HEK293 (cell line): ENCODE measurements at regions not wholly inside any gene's neighbourhood (a gene's known extent, or its start where the extent isn't known, plus 50 kb on each side); places are given as distances from the start of the nearest gene placed in this dataset.
A peak's percentile ranks its signal among the peaks of the same experiment; 100 is the strongest.

Source experiments
- CTCF ChIA-PET: fragments of 350-600 bp; formaldehyde crosslinking; extraction: SDS; loops from one replicate; lab custom pipeline; 2021; ENCODE audit warnings: antibody characterized with exemption; lab: Yijun Ruan, JAX
- POLR2A ChIA-PET: fragments of 300-600 bp; formaldehyde crosslinking; extraction: SDS; loops from one replicate; lab custom pipeline; 2020; ENCODE audit warnings: antibody characterized with exemption, inconsistent platforms; lab: Yijun Ruan, JAX
- H3K27ac ChIP-seq: fragments of 200-500 bp; sonication (Bioruptor generic); 2 replicates; pipeline ENCODE4 v1.5.1; 2014; ENCODE audit warnings: low read depth, low read length, control low read depth, inconsistent platforms; ENCODE audit errors: extremely low read depth
- H3K36me3 ChIP-seq, 2 experiments: fragments of 200-500 bp in 1 of 2; sonication (Bioruptor generic) in 1 of 2; 1 replicate in 1 of 2; 2 replicates in 1 of 2; pipeline ENCODE4 v1.5.1; 2014 to 2017; ENCODE audit warnings: inconsistent platforms in 2 of 2, low read length in 2 of 2; ENCODE audit not compliant: control insufficient read depth in 2 of 2, insufficient read depth in 1 of 2
- H3K4me1 ChIP-seq: fragments of 200-500 bp; sonication (Bioruptor generic); 2 replicates; pipeline ENCODE4 v1.5.1; 2014; ENCODE audit warnings: mild to moderate bottlenecking, low read length, inconsistent platforms; ENCODE audit not compliant: control insufficient read depth, insufficient read depth
- H3K4me3 ChIP-seq: 2 replicates; pipeline ENCODE4 v1.5.1; 2011; ENCODE audit warnings: low read depth, mild to moderate bottlenecking, control low read depth, low read length, moderate library complexity
- H3K9me3 ChIP-seq: fragments of 200-500 bp; sonication (Bioruptor generic); 2 replicates; pipeline ENCODE4 v1.5.1; 2014; ENCODE audit warnings: low read depth, low read length, inconsistent platforms; ENCODE audit not compliant: control insufficient read depth, insufficient read depth
- KLF10 ChIP-seq: fragments of 450-650 bp; IDR thresholded peaks from 2 replicates; pipeline ENCODE4 v1.5.1; 2018; ENCODE audit warnings: missing biosample characterization, mild to moderate bottlenecking, missing genetic modification characterization
- KLF8 ChIP-seq: fragments of 450-650 bp; formaldehyde crosslinking; IDR thresholded peaks from 2 replicates; pipeline ENCODE4 v1.5.1; 2016; ENCODE audit warnings: missing biosample characterization, missing genetic modification characterization
- OVOL3 ChIP-seq: fragments of 450-650 bp; formaldehyde crosslinking; IDR thresholded peaks from 2 replicates; pipeline ENCODE4 v1.5.1; 2016; ENCODE audit warnings: missing biosample characterization, missing genetic modification characterization
- SP7 ChIP-seq: fragments of 450-650 bp; formaldehyde crosslinking; IDR thresholded peaks from 2 replicates; pipeline ENCODE4 v1.5.1; 2016; ENCODE audit warnings: missing biosample characterization, missing genetic modification characterization
- ZBTB1 ChIP-seq: fragments of 450-650 bp; formaldehyde crosslinking; IDR thresholded peaks from 2 replicates; pipeline ENCODE4 v1.5.1; 2016; ENCODE audit warnings: missing biosample characterization, missing genetic modification characterization
- ZNF174 ChIP-seq: fragments of 450-650 bp; formaldehyde crosslinking; IDR thresholded peaks from 2 replicates; pipeline ENCODE4 v1.5.0; 2017; ENCODE audit warnings: missing biosample characterization, mild to moderate bottlenecking, missing genetic modification characterization
- ZNF211 ChIP-seq: fragments of 450-650 bp; formaldehyde crosslinking; IDR thresholded peaks from 2 replicates; pipeline ENCODE4 v1.5.1; 2016; ENCODE audit warnings: low read depth, missing biosample characterization, missing genetic modification characterization
- ZNF274 ChIP-seq, 2 experiments: fragments of 200-500 bp in 1 of 2; fragments of 450-650 bp in 1 of 2; sonication (Bioruptor generic) in 1 of 2; formaldehyde crosslinking in 1 of 2; IDR thresholded peaks; 2 replicates each; pipeline versions ENCODE4 v1.5.1 to v1.6.1; 2014 to 2016; ENCODE audit warnings: borderline replicate concordance in 1 of 2, inconsistent platforms in 1 of 2, low read length in 1 of 2, missing biosample characterization in 1 of 2, missing genetic modification characterization in 1 of 2
- ZNF311 ChIP-seq: fragments of 450-650 bp; formaldehyde crosslinking; IDR thresholded peaks from 2 replicates; pipeline ENCODE4 v1.5.1; 2017; ENCODE audit warnings: missing biosample characterization, missing genetic modification characterization, borderline replicate concordance
- ZNF610 ChIP-seq: fragments of 450-650 bp; formaldehyde crosslinking; IDR thresholded peaks from 2 replicates; pipeline ENCODE4 v1.5.1; 2016; ENCODE audit warnings: missing biosample characterization, missing genetic modification characterization, borderline replicate concordance
- TF ChIP-seq, protein P1 (sequence below): fragments of 450-650 bp; formaldehyde crosslinking; IDR thresholded peaks from 2 replicates; pipeline ENCODE4 v1.5.1; 2017; ENCODE audit warnings: missing biosample characterization, missing genetic modification characterization
- TF ChIP-seq, protein P2 (sequence below): fragments of 450-650 bp; formaldehyde crosslinking; optimal IDR thresholded peaks from 2 replicates; pipeline ENCODE3; 2016; ENCODE audit warnings: missing biosample characterization, mild to moderate bottlenecking, missing genetic modification characterization
- TF ChIP-seq, protein P3 (sequence below): fragments of 450-650 bp; formaldehyde crosslinking; IDR thresholded peaks from 2 replicates; pipeline ENCODE4 v1.5.1; 2016; ENCODE audit warnings: missing biosample characterization, missing genetic modification characterization, borderline replicate concordance

DNA sequence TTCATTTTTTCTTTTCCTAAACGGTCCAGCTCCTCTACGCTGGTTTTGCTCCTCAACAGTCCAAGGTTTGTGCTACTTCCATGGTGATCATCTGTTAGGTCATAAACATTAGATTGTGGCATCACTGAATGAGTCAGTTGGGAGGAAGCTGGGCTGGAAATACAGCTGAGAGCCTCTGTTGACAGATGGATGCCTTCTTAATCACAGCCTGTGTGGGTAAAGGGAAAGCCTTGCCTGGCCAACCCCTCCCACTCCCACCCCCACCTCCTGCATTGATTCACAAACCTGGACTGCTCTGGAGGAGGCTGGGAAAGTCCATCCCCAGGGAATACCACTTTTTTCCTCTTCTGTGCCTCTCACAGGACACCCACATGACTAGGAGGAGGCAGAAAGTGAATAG, 180.6 kb upstream of the CCN2 start (continued):
- TF ChIP-seq ZNF274 (IDR thresholded peaks at IDR 0.05; ENCODE audit: low read length): no peak
- TF ChIP-seq ZNF274 (tag by site-specific recombination; IDR thresholded peaks at IDR 0.05; ENCODE audit: borderline replicate concordance): no peak

DNA sequence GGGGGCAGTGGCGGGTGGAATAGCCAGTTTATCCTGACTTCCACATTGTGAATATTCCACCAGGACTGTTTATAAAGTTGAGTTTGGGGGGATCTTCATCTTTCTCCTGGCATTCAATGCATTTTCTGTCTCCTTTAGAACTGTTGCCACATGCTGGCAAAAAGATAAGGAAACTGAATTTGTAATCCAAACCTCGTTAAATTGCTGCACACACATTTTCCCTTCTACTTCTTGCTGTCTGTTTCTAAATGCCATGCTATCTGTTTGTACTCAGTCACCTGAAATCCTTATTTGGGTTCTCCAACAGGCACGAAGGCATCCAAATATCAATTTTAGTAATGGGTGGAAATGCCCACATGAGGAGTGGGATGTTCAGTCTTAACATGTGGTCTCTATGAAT, 180.2 kb upstream of the CCN2 start:
- POLR2A ChIA-PET: interaction anchor here (1.2 to 1.4 kb wide), 2 partner anchors 180 to 181 kb away, joined by 4 to 7 read pairs; partner anchors contain the start of gene CCN2
- CTCF ChIA-PET: interaction anchor here (0.5 to 1.1 kb wide), 6 partner anchors 10 to 294 kb away, joined by 3 to 5 read pairs (median 3); no protein-coding TSS in a partner anchor

DNA sequence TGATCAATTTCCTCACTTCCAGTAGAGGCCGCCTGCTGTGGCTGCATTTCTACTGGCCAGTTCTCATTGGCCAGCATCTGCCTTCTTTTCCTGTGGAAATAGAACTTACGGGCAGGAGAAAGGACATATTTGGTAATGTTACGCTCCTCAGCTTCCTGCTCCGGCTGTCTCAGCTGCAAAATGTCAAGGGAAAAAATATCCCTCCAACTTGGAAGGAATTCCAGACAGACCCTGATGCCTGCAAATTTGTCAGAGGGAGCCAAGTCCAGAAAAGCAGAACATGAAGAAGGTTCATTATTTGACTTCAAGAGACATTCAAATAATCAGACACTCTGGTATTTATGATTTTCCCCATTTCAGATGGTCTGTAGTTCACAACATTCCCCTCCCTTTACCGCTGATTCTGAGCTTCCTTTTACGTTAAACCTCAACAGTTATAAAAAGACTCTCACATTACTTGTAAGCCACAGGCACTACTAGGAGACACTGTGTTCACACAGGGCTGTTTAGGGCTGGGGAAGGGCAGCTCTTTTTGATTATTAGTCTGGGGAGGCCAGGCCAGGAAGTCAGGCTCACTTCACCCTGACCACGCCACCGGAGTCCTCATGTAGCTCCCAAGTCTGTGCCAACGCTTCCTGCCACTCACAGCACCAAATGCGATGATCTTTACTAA, 179.6 kb upstream of the CCN2 start:
- ChIA-PET CTCF (interaction anchor here (0.5 to 1.1 kb wide), 8 partner anchors 9 to 294 kb away, joined by 3 to 5 read pairs (median 3); no protein-coding TSS in a partner anchor), POLR2A (interaction anchor here (0.7 to 1.2 kb wide), 2 partner anchors 179 to 180 kb away, joined by 3 to 7 read pairs; partner anchors contain the start of gene CCN2)
- Histone ChIP-seq H3K4me3 (no peak overlapping the region), H3K27ac (no peak overlapping the region), H3K36me3 (no peaks in the 10 kb centered on the region), H3K9me3 (no peaks in the 10 kb centered on the region), H3K4me1 (peaks cover 5% of the 10 kb centered on the region; the same call in 1 of the 2 replicates)
- no peak for TF ChIP-seq KLF8 (tag by site-specific recombination)
- TF ChIP-seq OVOL3 (tag by site-specific recombination): no peak
- TF ChIP-seq ZNF174: no peak

More for the DNA sequence above, 180.2 kb upstream of the CCN2 start:
- TF ChIP-seq, protein P1, sequence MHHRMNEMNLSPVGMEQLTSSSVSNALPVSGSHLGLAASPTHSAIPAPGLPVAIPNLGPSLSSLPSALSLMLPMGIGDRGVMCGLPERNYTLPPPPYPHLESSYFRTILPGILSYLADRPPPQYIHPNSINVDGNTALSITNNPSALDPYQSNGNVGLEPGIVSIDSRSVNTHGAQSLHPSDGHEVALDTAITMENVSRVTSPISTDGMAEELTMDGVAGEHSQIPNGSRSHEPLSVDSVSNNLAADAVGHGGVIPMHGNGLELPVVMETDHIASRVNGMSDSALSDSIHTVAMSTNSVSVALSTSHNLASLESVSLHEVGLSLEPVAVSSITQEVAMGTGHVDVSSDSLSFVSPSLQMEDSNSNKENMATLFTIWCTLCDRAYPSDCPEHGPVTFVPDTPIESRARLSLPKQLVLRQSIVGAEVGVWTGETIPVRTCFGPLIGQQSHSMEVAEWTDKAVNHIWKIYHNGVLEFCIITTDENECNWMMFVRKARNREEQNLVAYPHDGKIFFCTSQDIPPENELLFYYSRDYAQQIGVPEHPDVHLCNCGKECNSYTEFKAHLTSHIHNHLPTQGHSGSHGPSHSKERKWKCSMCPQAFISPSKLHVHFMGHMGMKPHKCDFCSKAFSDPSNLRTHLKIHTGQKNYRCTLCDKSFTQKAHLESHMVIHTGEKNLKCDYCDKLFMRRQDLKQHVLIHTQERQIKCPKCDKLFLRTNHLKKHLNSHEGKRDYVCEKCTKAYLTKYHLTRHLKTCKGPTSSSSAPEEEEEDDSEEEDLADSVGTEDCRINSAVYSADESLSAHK (tag by site-specific recombination): 0 out of 2 replicates have a peak, but pooled peaks have one; percentile 18
- TF ChIP-seq ZNF211 (tag by site-specific recombination): no peak
- TF ChIP-seq, all 188 proteins: peak for 1
- Histone ChIP-seq H3K9me3 (no peaks in the 10 kb centered on the region), H3K36me3 (no peaks in the 10 kb centered on the region), H3K27ac (no peak overlapping the region), H3K4me3 (no peak overlapping the region), H3K4me1 (peaks cover 5% of the 10 kb centered on the region; the same call in 1 of the 2 replicates)

DNA sequence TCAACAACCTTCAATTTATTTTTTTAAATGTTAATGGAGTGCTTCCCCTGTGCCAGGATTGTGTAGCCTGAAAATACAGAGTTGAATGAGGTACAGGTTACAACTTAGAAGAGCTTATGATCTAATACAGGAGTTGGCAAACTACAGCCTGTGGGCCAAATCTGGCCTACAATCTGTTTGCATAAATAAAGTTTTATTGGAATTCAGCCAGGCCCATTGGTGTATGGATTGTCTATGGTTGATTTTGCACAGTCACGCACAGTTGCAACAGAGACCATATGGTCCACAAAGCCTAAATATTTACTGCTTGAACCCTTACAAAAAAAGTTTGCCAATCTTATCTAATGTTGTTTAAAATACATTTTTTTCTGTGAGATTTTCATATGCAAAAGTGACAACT, 177.3 kb upstream of the CCN2 start:
- Histone ChIP-seq H3K27ac (no peak overlapping the region), H3K9me3 (no peaks in the 10 kb centered on the region), H3K36me3 (no peaks in the 10 kb centered on the region), H3K4me1 (peaks cover 5% of the 10 kb centered on the region), H3K4me3 (no peak overlapping the region)
- CTCF ChIA-PET: interaction anchor here (0.7 kb wide), 1 partner anchor 203 kb away, joined by 3 read pairs; no protein-coding TSS in a partner anchor
- POLR2A ChIA-PET: no interaction called here
- TF ChIP-seq KLF10 (tag by site-specific recombination) (no peak), SP7 (tag by site-specific recombination) (peak; percentile 77), ZNF610 (tag by site-specific recombination) (no peak)

DNA sequence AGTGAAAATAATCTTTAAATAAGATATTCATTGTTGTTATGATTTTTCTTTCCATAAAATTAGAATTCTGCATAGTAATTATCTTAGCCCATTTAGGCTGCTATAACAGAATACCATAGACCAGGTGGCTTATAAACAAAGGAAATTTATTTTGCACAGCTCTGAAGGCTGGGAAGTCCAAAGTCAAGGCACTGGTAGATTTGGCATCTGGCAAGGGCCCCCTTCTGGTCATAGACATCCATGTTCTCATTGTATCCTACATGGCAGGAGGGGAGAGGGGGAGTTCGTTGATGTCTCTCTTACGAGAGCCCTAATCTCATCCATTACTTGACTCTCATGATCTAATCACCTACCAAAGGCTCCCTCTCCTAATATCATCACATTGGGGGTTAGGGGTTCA, 175.0 kb upstream of the CCN2 start:
- CTCF ChIA-PET: no interaction called here

More for the DNA sequence above, 175.0 kb upstream of the CCN2 start:
- TF ChIP-seq, protein P2, sequence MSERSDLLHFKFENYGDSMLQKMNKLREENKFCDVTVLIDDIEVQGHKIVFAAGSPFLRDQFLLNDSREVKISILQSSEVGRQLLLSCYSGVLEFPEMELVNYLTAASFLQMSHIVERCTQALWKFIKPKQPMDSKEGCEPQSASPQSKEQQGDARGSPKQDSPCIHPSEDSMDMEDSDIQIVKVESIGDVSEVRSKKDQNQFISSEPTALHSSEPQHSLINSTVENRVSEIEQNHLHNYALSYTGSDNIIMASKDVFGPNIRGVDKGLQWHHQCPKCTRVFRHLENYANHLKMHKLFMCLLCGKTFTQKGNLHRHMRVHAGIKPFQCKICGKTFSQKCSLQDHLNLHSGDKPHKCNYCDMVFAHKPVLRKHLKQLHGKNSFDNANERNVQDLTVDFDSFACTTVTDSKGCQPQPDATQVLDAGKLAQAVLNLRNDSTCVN: no peak
- TF ChIP-seq, protein P3, sequence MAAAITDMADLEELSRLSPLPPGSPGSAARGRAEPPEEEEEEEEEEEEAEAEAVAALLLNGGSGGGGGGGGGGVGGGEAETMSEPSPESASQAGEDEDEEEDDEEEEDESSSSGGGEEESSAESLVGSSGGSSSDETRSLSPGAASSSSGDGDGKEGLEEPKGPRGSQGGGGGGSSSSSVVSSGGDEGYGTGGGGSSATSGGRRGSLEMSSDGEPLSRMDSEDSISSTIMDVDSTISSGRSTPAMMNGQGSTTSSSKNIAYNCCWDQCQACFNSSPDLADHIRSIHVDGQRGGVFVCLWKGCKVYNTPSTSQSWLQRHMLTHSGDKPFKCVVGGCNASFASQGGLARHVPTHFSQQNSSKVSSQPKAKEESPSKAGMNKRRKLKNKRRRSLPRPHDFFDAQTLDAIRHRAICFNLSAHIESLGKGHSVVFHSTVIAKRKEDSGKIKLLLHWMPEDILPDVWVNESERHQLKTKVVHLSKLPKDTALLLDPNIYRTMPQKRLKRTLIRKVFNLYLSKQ (tag by site-specific recombination): no peak
- TF ChIP-seq SP7 (tag by site-specific recombination) (no peak), ZBTB1 (tag by site-specific recombination) (no peak), ZNF311 (tag by site-specific recombination) (no peak)
- Histone ChIP-seq H3K36me3 (no peaks in the 10 kb centered on the region), H3K27ac (no peak overlapping the region), H3K9me3 (no peaks in the 10 kb centered on the region), H3K4me1 (peaks cover 5% of the 10 kb centered on the region), H3K4me3 (no peak overlapping the region)
- POLR2A ChIA-PET: no interaction called here
